Body of pancreas (tissue), 4 donors: ENCODE measurements at regions not wholly inside any gene's neighbourhood (a gene's known extent, or its start where the extent isn't known, plus 50 kb on each side); places are given as distances from the start of the nearest gene placed in this dataset.

Source experiments
- CTCF ChIP-seq, 7 experiments: fragments of 450-650 bp in 4 of 7; fragments of 200-600 bp in 3 of 7; sonication (generic) in 3 of 7; IDR thresholded peaks; one replicate each; pipeline ENCODE4 v1.5.1; 2016 to 2019; ENCODE audit warnings: antibody characterized with exemption in 7 of 7
- POLR2A ChIP-seq, 3 donors: fragments of 450-650 bp; IDR thresholded peaks; one replicate each; pipeline ENCODE4 v1.6.1; 2016; ENCODE audit warnings: antibody characterized with exemption in 3 of 3, mild to moderate bottlenecking in 2 of 3

- no peak for TF ChIP-seq CTCF (IDR thresholded peaks at IDR 0.05)
- no peak for TF ChIP-seq POLR2A (IDR thresholded peaks at IDR 0.05)
Observed at GRCh38 chr17:13729466-13730134, 127.9 kb upstream of the HS3ST3A1 start.
